ENCODE measurements at regions not wholly inside any gene's neighbourhood (a gene's known extent, or its start where the extent isn't known, plus 50 kb on each side); places are given as distances from the start of the nearest gene placed in this dataset.

DNA sequence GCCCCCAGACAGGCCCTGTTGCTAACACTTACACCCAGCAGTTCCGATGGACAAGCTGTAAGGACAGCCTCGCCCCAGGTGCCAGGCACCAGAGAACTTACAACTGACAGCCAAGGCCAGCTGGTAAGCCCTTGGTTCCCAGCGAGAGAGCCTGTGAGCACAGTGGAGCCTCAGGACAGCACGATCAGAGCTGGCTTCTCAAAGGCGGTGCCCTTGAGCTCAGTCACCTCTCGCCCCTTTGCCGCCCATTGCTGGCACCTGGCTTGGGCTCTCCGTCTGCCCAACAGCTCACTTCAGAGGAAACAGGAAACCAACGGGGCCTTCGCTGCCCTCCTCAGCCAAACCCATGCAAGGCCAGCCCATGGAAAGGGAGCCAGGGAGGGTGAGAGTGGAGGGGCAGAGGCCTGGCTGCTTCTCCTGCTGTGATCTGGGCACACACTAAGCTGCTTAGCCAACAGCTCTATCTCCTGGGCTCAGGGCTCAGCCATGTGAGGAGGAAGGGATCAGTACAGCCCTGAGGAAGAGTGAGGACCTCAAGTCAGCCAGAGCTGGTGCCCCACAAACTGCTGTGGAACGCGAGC, 98.5 kb downstream of the SINHCAF start:
- Histone ChIP-seq H3K4me3 (replicated peaks; ENCODE audit: low read depth, low read length) (no peak overlapping the region), H3K36me3 (ENCODE audit: control insufficient read depth, insufficient read depth, low read length) (no peaks in the 10 kb centered on the region), H3K27me3 (replicated peaks; ENCODE audit: control insufficient read depth, insufficient read depth, low read length) (no peaks in the 10 kb centered on the region)
- DNase-seq (ENCODE audit: extremely low read depth, insufficient read length), result no peak
- TF ChIP-seq, protein P1, sequence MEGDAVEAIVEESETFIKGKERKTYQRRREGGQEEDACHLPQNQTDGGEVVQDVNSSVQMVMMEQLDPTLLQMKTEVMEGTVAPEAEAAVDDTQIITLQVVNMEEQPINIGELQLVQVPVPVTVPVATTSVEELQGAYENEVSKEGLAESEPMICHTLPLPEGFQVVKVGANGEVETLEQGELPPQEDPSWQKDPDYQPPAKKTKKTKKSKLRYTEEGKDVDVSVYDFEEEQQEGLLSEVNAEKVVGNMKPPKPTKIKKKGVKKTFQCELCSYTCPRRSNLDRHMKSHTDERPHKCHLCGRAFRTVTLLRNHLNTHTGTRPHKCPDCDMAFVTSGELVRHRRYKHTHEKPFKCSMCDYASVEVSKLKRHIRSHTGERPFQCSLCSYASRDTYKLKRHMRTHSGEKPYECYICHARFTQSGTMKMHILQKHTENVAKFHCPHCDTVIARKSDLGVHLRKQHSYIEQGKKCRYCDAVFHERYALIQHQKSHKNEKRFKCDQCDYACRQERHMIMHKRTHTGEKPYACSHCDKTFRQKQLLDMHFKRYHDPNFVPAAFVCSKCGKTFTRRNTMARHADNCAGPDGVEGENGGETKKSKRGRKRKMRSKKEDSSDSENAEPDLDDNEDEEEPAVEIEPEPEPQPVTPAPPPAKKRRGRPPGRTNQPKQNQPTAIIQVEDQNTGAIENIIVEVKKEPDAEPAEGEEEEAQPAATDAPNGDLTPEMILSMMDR (IDR thresholded peaks at IDR 0.05; ENCODE audit: insufficient read depth, low read length, poor library complexity, severe bottlenecking), result no peak

DNA sequence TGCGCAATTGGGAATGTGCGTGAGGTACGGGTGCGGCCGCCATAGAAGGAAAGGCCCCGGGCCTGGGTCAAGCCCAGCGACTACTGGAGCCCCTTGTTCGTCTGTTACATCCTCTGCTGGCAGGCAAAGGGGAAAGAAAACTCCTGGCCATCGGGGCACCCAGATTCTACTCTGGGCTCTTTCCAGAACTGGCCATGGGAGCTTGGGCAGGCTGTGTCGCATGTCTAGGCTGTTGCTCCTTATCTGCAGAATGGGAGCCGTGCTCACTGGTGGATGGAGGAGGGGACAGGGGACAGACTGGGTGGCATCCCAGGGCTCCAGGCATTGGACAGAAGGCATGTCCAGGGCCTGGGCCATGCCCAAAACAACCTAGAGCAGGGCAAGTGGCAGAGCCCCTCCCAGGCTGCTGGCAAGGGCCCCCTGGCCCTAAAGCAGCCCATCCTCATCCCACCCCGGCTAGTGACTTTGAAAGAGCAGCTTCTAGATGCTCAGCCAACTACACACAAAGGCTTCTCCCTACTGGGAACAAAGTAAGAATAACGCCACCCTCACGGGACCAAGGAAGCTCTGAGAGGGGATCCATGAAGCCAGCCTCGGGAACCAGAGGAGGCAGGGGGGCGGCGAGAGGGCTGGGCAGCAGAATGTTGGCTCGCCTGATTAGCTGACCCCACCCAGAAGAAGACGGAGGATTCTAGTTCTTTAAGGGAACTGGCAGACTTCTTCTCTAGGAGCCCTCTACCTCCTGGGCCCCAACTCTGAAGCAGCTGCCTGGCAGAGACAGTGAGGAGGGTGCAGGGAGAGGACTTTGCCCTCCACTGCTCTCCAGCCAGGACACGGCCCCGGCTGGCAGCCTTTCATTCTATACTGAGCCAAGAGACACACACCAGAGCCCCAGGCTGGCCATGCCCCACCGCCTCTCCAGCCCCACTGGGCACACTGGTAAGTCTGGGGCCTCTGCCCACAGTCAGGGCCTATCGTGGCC, 96.8 kb downstream of the SINHCAF start:
- Histone ChIP-seq H3K36me3 (ENCODE audit: control insufficient read depth, insufficient read depth, low read length) (no peaks in the 10 kb centered on the region), H3K27me3 (replicated peaks; ENCODE audit: control insufficient read depth, insufficient read depth, low read length) (no peaks in the 10 kb centered on the region; the same call in 1 of the 2 replicates), H3K4me3 (replicated peaks; ENCODE audit: low read depth, low read length) (no peak overlapping the region)
- DNase-seq (ENCODE audit: extremely low read depth, insufficient read length), result no peak
- TF ChIP-seq, protein P1 (IDR thresholded peaks at IDR 0.05; ENCODE audit: insufficient read depth, low read length, poor library complexity, severe bottlenecking), result no peak

DNA sequence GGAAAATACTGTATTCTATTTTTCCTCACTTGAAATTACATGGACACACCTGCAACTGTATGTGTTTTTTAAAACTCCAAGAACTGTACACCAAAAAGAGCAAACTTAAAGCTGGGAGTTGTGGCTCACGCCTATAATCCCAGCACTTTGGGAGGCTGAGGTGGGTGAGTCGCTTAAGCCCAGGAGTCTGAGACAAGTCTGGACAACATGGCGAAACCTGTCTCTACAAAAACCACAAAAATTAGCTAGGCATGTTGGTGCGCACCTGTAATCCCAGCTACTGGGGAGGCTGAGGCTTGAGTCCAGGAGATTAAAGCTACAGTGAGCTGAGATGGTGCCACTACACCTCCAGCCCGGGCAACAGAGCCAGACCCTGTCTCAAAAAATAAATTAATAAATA, 95.9 kb downstream of the SINHCAF start:
- Histone ChIP-seq H3K36me3 (ENCODE audit: control insufficient read depth, insufficient read depth, low read length) (no peaks in the 10 kb centered on the region), H3K27me3 (replicated peaks; ENCODE audit: control insufficient read depth, insufficient read depth, low read length) (no peaks in the 10 kb centered on the region; the same call in 1 of the 2 replicates), H3K4me3 (replicated peaks; ENCODE audit: low read depth, low read length) (no peak overlapping the region)
- no peak for DNase-seq (ENCODE audit: extremely low read depth, insufficient read length)
- TF ChIP-seq, protein P1 (IDR thresholded peaks at IDR 0.05; ENCODE audit: insufficient read depth, low read length, poor library complexity, severe bottlenecking), result no peak
